RWPE2 (cell line): ENCODE measurements at regions not wholly inside any gene's neighbourhood (a gene's known extent, or its start where the extent isn't known, plus 50 kb on each side); places are given as distances from the start of the nearest gene placed in this dataset.

Experiments
- ATAC-seq: fragments of 200-7000 bp; cut with Tn5 transposase; 3 replicates; pipeline ENCODE4 v1.9.1; 2021; ENCODE audit warnings: low read depth
- DNase-seq: peaks from one replicate; pipeline ENCODE4 v3.0.0-alpha.2; 2020; ENCODE audit warnings: low spot score
- H3K27ac ChIP-seq: fragments of 450-650 bp; 2 replicates; pipeline ENCODE4 v1.5.1; 2017; ENCODE audit warnings: mild to moderate bottlenecking; ENCODE audit not compliant: poor library complexity, severe bottlenecking
- H3K27me3 ChIP-seq: fragments of 250-450 bp; sonication (Bioruptor Pico); 2 replicates; pipeline ENCODE4 v1.5.1; 2021; ENCODE audit warnings: mild to moderate bottlenecking, moderate library complexity; ENCODE audit not compliant: insufficient read depth, poor library complexity, severe bottlenecking
- H3K36me3 ChIP-seq: fragments of 250-450 bp; sonication (Bioruptor Pico); 2 replicates; pipeline ENCODE4 v1.5.1; 2020; ENCODE audit warnings: low read depth, mild to moderate bottlenecking, moderate library complexity
- H3K4me1 ChIP-seq: fragments of 250-450 bp; sonication (Bioruptor Pico); 2 replicates; pipeline ENCODE4 v1.5.1; 2021; ENCODE audit warnings: mild to moderate bottlenecking, moderate library complexity; ENCODE audit not compliant: insufficient read depth, poor library complexity, severe bottlenecking
- H3K4me3 ChIP-seq: fragments of 250-450 bp; sonication (Bioruptor Pico); 2 replicates; pipeline ENCODE4 v1.5.1; 2021; ENCODE audit warnings: mild to moderate bottlenecking, moderate library complexity; ENCODE audit not compliant: severe bottlenecking
- H3K9me3 ChIP-seq: fragments of 250-450 bp; sonication (Bioruptor Pico); 2 replicates; pipeline ENCODE4 v1.5.1; 2021; ENCODE audit warnings: mild to moderate bottlenecking, moderate library complexity; ENCODE audit not compliant: severe bottlenecking
- TF ChIP-seq, protein P1 (sequence below): fragments of 450-650 bp; IDR thresholded peaks from one replicate; pipeline ENCODE4 v1.5.1; 2017; ENCODE audit warnings: mild to moderate bottlenecking, moderate library complexity; ENCODE audit not compliant: poor library complexity, severe bottlenecking

DNA sequence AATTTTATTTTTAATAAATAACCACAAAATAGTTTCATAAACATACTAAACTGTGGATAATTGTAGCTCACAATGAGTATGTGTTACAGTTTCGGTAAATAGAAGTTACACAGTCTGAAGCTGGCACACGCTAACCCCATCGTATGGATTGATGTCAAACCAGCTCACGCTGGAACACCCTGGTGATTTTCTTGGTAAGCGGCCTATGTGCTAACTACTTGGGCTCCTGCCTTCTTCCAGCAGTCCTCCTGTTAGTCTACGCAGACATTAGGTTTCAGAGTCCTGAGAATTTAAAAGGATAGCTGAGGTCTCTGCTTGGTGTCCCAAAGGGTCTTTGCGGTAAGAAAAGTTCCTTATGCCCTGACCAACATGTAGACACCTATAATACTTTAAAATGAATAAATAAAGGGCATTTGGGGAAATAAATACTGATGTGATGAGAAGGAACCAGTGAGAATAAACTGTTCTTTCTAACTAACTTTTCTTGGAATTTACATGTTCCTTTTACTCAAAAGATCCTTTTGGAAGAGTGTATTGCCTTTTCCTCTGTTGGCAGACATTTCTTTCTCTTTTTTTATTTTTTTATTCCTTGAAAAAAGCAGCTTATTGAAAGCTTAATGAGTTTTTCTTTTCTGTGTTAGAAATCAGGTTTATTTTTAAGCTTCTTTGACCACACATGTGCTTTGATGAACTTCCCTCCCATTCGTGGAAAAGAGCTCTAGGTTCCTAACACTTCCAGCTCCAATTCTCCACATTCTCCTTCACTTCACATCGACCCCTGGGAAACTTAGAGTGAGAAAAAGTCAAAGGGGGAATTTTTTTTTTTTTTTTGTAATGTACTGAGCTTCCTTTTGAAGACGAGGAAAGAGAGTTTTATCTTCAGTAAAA lies 322.2 kb downstream of the IRS1 start:
- TF ChIP-seq, protein P1, sequence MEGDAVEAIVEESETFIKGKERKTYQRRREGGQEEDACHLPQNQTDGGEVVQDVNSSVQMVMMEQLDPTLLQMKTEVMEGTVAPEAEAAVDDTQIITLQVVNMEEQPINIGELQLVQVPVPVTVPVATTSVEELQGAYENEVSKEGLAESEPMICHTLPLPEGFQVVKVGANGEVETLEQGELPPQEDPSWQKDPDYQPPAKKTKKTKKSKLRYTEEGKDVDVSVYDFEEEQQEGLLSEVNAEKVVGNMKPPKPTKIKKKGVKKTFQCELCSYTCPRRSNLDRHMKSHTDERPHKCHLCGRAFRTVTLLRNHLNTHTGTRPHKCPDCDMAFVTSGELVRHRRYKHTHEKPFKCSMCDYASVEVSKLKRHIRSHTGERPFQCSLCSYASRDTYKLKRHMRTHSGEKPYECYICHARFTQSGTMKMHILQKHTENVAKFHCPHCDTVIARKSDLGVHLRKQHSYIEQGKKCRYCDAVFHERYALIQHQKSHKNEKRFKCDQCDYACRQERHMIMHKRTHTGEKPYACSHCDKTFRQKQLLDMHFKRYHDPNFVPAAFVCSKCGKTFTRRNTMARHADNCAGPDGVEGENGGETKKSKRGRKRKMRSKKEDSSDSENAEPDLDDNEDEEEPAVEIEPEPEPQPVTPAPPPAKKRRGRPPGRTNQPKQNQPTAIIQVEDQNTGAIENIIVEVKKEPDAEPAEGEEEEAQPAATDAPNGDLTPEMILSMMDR, result no peak
- no peak for ATAC-seq
- Histone ChIP-seq H3K9me3 (peaks cover 3% of the 10 kb centered on the region), H3K27me3 (no peaks in the 10 kb centered on the region), H3K27ac (peak overlapping the region; percentile 78), H3K4me3 (no peak overlapping the region), H3K36me3 (no peaks in the 10 kb centered on the region), H3K4me1 (peaks cover 10% of the 10 kb centered on the region)
- DNase-seq, result no peak

DNA sequence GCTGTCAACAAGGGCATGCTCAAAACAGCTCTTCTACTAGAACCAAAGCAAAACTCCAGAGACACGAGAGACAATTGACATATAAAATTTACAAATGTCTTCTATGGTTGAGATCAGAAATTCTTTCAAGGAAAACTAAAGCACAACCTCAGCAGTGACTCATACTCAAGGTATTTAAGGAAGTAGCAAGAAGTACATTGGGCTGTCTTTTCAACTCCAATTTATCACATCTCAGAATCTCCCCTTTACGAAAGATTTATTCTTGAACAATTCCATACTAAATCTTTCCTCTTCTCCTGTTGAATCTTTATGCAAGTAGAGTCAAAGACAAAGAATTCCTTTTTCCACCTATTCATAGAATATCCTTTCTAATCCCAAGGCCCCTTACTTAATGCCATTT lies 324.0 kb downstream of the IRS1 start:
- no peak for DNase-seq
- Histone ChIP-seq H3K27me3 (no peaks in the 10 kb centered on the region), H3K4me1 (peaks cover 10% of the 10 kb centered on the region), H3K4me3 (no peak overlapping the region), H3K9me3 (peaks cover 3% of the 10 kb centered on the region), H3K27ac (peak overlapping the region; percentile 78), H3K36me3 (no peaks in the 10 kb centered on the region)
- TF ChIP-seq, protein P1, result no peak
- ATAC-seq, result peak; percentile 90

DNA sequence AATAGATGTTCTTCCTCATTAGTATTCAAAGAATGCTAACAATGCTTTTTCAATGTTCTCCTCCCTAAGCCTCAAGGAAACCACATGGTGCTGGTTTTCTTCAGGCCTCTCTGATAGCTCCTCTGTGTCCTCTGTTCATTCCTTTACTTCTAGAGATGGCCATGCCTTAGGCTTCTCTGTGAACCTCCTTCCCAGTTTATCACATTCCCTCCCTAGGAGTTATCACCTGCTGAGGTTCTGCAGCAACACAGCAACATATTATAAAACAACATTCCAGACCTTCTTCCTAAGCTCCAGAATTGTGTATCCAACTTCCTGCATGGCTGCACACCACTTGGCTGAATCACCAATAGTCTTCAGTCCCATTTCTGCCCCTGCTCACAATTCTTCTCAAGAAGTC lies 325.5 kb downstream of the IRS1 start:
- Histone ChIP-seq H3K27ac (no peak overlapping the region), H3K4me1 (peaks cover 10% of the 10 kb centered on the region), H3K4me3 (no peak overlapping the region), H3K36me3 (no peaks in the 10 kb centered on the region), H3K27me3 (no peaks in the 10 kb centered on the region), H3K9me3 (peaks cover 3% of the 10 kb centered on the region)
- TF ChIP-seq, protein P1, result no peak
- ATAC-seq, result no peak
- no peak for DNase-seq

DNA sequence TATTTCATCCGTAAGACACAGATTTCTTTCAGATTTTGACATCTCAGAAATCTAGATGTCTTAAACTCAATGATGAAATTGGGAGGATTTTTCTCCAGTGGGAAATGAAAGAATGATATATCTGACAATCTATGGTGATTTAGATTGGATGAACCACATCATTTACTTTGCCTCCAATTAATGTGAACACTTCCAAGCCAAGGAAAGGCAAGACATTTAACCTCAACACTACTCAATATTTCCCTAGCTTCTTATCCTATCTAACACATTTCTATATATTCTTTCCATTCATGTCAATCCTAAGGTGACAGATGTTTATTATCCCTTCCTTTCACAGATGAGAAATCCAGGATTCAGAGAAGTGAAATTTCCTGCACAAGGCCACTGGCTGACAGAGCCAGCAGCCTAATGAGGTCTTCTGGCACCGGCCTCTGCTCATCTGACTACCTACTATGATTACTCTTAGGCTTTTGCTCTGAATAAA lies 327.6 kb downstream of the IRS1 start:
- Histone ChIP-seq H3K4me1 (peaks cover 10% of the 10 kb centered on the region), H3K36me3 (no peaks in the 10 kb centered on the region), H3K4me3 (no peak overlapping the region), H3K9me3 (peaks cover 3% of the 10 kb centered on the region), H3K27me3 (no peaks in the 10 kb centered on the region), H3K27ac (no peak overlapping the region)
- TF ChIP-seq, protein P1, result no peak
- ATAC-seq (no peak), DNase-seq (no peak)

DNA sequence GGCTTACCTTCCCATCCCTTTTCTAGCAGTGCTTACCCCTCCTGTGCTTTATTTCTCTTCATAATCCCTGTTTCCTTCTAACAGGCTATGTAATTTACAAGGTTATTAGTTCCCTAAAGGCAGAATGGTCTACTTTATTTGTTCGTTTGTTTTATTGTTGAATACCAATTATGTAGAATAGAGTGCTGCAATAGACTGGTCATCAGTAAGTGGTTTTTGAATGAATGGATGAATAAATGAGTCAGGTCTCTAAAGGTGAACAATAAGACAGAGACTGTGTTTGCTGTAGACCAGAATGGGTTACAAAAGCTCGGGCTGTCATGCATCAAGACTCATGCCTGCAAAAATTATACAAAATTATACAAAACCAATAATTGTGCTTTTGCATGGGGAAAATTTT lies 332.0 kb downstream of the IRS1 start:
- no peak for ATAC-seq
- Histone ChIP-seq H3K4me1 (no peaks in the 10 kb centered on the region), H3K27ac (no peak overlapping the region), H3K27me3 (no peaks in the 10 kb centered on the region), H3K9me3 (peaks cover under 1% of the 10 kb centered on the region), H3K36me3 (no peaks in the 10 kb centered on the region), H3K4me3 (no peak overlapping the region)
- no peak for DNase-seq
- TF ChIP-seq, protein P1, result no peak
